Chondrocyte (in vitro differentiated cells): ENCODE measurements at regions not wholly inside any gene's neighbourhood (a gene's known extent, or its start where the extent isn't known, plus 50 kb on each side); places are given as distances from the start of the nearest gene placed in this dataset.

Source experiments
- DNase-seq: peaks from one replicate; pipeline ENCODE4 v3.0.0; 2021; ENCODE audit warnings: mixed read lengths, low spot score
- H3K27ac Mint-ChIP-seq: one replicate; pipeline ENCODE4 v1.8.0; 2021; ENCODE audit warnings: mild to moderate bottlenecking, moderate library complexity, mixed read lengths; ENCODE audit not compliant: unreplicated experiment
- H3K27me3 Mint-ChIP-seq: 2 replicates; pipeline ENCODE4 v1.8.0; 2021; ENCODE audit warnings: low read depth, mixed read lengths
- H3K36me3 Mint-ChIP-seq: 2 replicates; pipeline ENCODE4 v1.8.0; 2021; ENCODE audit warnings: low read depth, mixed read lengths
- H3K4me1 Mint-ChIP-seq: 2 replicates; pipeline ENCODE4 v1.8.0; 2021; ENCODE audit warnings: low read depth, mild to moderate bottlenecking, mixed read lengths
- H3K4me3 Mint-ChIP-seq: one replicate; pipeline ENCODE4 v1.8.0; 2021; ENCODE audit warnings: mild to moderate bottlenecking, moderate library complexity, mixed read lengths; ENCODE audit not compliant: unreplicated experiment
- H3K9me3 Mint-ChIP-seq: 2 replicates; pipeline ENCODE4 v1.8.0; 2021; ENCODE audit warnings: low read depth, mixed read lengths
- TF ChIP-seq, protein P1 (sequence below): fragments of 200-600 bp; sonication (generic); IDR thresholded peaks from 2 replicates; pipeline ENCODE4 v1.5.0; 2021; ENCODE audit warnings: antibody characterized with exemption, mild to moderate bottlenecking, moderate library complexity

- no peak for DNase-seq
- TF ChIP-seq, protein P1, sequence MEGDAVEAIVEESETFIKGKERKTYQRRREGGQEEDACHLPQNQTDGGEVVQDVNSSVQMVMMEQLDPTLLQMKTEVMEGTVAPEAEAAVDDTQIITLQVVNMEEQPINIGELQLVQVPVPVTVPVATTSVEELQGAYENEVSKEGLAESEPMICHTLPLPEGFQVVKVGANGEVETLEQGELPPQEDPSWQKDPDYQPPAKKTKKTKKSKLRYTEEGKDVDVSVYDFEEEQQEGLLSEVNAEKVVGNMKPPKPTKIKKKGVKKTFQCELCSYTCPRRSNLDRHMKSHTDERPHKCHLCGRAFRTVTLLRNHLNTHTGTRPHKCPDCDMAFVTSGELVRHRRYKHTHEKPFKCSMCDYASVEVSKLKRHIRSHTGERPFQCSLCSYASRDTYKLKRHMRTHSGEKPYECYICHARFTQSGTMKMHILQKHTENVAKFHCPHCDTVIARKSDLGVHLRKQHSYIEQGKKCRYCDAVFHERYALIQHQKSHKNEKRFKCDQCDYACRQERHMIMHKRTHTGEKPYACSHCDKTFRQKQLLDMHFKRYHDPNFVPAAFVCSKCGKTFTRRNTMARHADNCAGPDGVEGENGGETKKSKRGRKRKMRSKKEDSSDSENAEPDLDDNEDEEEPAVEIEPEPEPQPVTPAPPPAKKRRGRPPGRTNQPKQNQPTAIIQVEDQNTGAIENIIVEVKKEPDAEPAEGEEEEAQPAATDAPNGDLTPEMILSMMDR = no peak
- H3K36me3 Mint-ChIP-seq = no peaks in the 10 kb centered on the region
- H3K4me1 Mint-ChIP-seq = peaks cover 10% of the 10 kb centered on the region
- H3K9me3 Mint-ChIP-seq = no peaks in the 10 kb centered on the region
- H3K27ac Mint-ChIP-seq = no peak overlapping the region
- no peaks in the 10 kb centered on the region for H3K27me3 Mint-ChIP-seq
- no peak overlapping the region for H3K4me3 Mint-ChIP-seq
These were observed 72.4 kb upstream of the PACRGL start for GRCh38 chr4:20627866-20628265.

- DNase-seq = no peak
- no peaks in the 10 kb centered on the region for H3K9me3 Mint-ChIP-seq
These were observed 70.8 kb upstream of the PACRGL start for GRCh38 chr4:20629186-20630106.

GRCh38 chr4:20638825-20639224 lies 61.4 kb upstream of the PACRGL start:
- no peak for DNase-seq
- Mint-ChIP-seq H3K4me1 (no peaks in the 10 kb centered on the region), H3K4me3 (no peak overlapping the region), H3K27ac (no peak overlapping the region), H3K9me3 (peaks cover 8% of the 10 kb centered on the region), H3K27me3 (peaks cover 3% of the 10 kb centered on the region), H3K36me3 (no peaks in the 10 kb centered on the region)
- TF ChIP-seq, protein P1 = no peak

More at GRCh38 chr4:20629186-20630106, 70.8 kb upstream of the PACRGL start:
- no peak overlapping the region for H3K4me3 Mint-ChIP-seq
- H3K27ac Mint-ChIP-seq = no peak overlapping the region
- TF ChIP-seq, protein P1 = no peak
- H3K27me3 Mint-ChIP-seq = no peaks in the 10 kb centered on the region
- peaks cover 7% of the 10 kb centered on the region for H3K4me1 Mint-ChIP-seq
- H3K36me3 Mint-ChIP-seq = no peaks in the 10 kb centered on the region

GRCh38 chr4:20639346-20639745 lies 60.9 kb upstream of the PACRGL start:
- peaks cover 8% of the 10 kb centered on the region for H3K9me3 Mint-ChIP-seq
- TF ChIP-seq, protein P1 = no peak
- H3K36me3 Mint-ChIP-seq = no peaks in the 10 kb centered on the region
- no peak overlapping the region for H3K27ac Mint-ChIP-seq
- H3K4me1 Mint-ChIP-seq = no peaks in the 10 kb centered on the region
- H3K27me3 Mint-ChIP-seq = peaks cover 3% of the 10 kb centered on the region
- no peak for DNase-seq
- H3K4me3 Mint-ChIP-seq = no peak overlapping the region

- peaks cover 5% of the 10 kb centered on the region for H3K9me3 Mint-ChIP-seq
- TF ChIP-seq, protein P1 = no peak
- no peaks in the 10 kb centered on the region for H3K4me1 Mint-ChIP-seq
- H3K36me3 Mint-ChIP-seq = no peaks in the 10 kb centered on the region
- H3K4me3 Mint-ChIP-seq = no peak overlapping the region
- DNase-seq = no peak
- peaks cover 3% of the 10 kb centered on the region for H3K27me3 Mint-ChIP-seq
- no peak overlapping the region for H3K27ac Mint-ChIP-seq
These were observed 59.3 kb upstream of the PACRGL start for GRCh38 chr4:20640989-20641388.
